HT-29 (cell line): ENCODE measurements at regions not wholly inside any gene's neighbourhood (a gene's known extent, or its start where the extent isn't known, plus 50 kb on each side); places are given as distances from the start of the nearest gene placed in this dataset.
A peak's percentile ranks its signal among the peaks of the same experiment; 100 is the strongest.

ENCODE experiments used
- DNase-seq: peaks from one replicate; pipeline ENCODE4 v3.0.0-alpha.2; 2015; ENCODE audit warnings: low spot score

GRCh38 chr11:70725278-70725677 lies 326.9 kb downstream of the CTTN start:
- DNase-seq = no peak

GRCh38 chr11:70725739-70726138 lies 327.4 kb downstream of the CTTN start:
- no peak for DNase-seq

GRCh38 chr11:70727021-70727420 lies 328.7 kb downstream of the CTTN start:
- no peak for DNase-seq

- no peak for DNase-seq
Observed at GRCh38 chr11:70727899-70728620, 329.7 kb downstream of the CTTN start.

GRCh38 chr11:70729949-70730348 lies 331.6 kb downstream of the CTTN start:
- no peak for DNase-seq

GRCh38 chr11:70730411-70730810 lies 332.1 kb downstream of the CTTN start:
- no peak for DNase-seq

GRCh38 chr11:70731271-70732022 lies 333.1 kb downstream of the CTTN start:
- no peak for DNase-seq

- DNase-seq = no peak
Observed at GRCh38 chr11:70732023-70732880, 333.9 kb downstream of the CTTN start.

- DNase-seq = no peak
Observed at GRCh38 chr11:70732881-70733196, 334.5 kb downstream of the CTTN start.

- DNase-seq = no peak
Observed at GRCh38 chr11:70733327-70734325, 335.3 kb downstream of the CTTN start.

GRCh38 chr11:70734379-70734778 lies 336.1 kb downstream of the CTTN start:
- no peak for DNase-seq

GRCh38 chr11:70734911-70735310 lies 336.6 kb downstream of the CTTN start:
- DNase-seq = no peak

GRCh38 chr11:70735976-70736375 lies 337.6 kb downstream of the CTTN start:
- DNase-seq = no peak

- no peak for DNase-seq
Observed at GRCh38 chr11:70736461-70736860, 338.1 kb downstream of the CTTN start.

- no peak for DNase-seq
Observed at GRCh38 chr11:70736937-70737640, 338.8 kb downstream of the CTTN start.

GRCh38 chr11:70737816-70738630 lies 339.7 kb downstream of the CTTN start:
- no peak for DNase-seq

- DNase-seq = no peak
Observed at GRCh38 chr11:70738661-70739060, 340.3 kb downstream of the CTTN start.

- DNase-seq = no peak
Observed at GRCh38 chr11:70739091-70739490, 340.8 kb downstream of the CTTN start.

- peak; percentile 35 for DNase-seq
Observed at GRCh38 chr11:70739811-70740487, 341.6 kb downstream of the CTTN start.
